T-helper 9 cell (primary cell): ENCODE measurements at regions not wholly inside any gene's neighbourhood (a gene's known extent, or its start where the extent isn't known, plus 50 kb on each side); places are given as distances from the start of the nearest gene placed in this dataset.

Source experiments
- DNase-seq: peaks from one replicate; pipeline ENCODE4 v3.0.0-alpha.2; 2020

- DNase-seq: no peak
Observed at GRCh38 chr9:121550041-121550440, 50.4 kb upstream of the GGTA1 start.

GRCh38 chr9:121550569-121551512 lies 51.2 kb upstream of the GGTA1 start:
- peak; percentile 60 for DNase-seq

GRCh38 chr9:121551985-121552753 lies 52.5 kb upstream of the GGTA1 start:
- no peak for DNase-seq

GRCh38 chr9:121556082-121556481 lies 56.4 kb upstream of the GGTA1 start:
- DNase-seq: no peak

GRCh38 chr9:121556580-121556979 lies 56.9 kb upstream of the GGTA1 start:
- DNase-seq: no peak

- no peak for DNase-seq
Observed at GRCh38 chr9:121557581-121558447, 58.2 kb upstream of the GGTA1 start.

- DNase-seq: no peak
Observed at GRCh38 chr9:121558473-121558872, 58.8 kb upstream of the GGTA1 start.

- DNase-seq: no peak
Observed at GRCh38 chr9:121559183-121559582, 59.5 kb upstream of the GGTA1 start.

GRCh38 chr9:121560921-121561320 lies 61.3 kb upstream of the GGTA1 start:
- DNase-seq: no peak

- no peak for DNase-seq
Observed at GRCh38 chr9:121561385-121562222, 62.0 kb upstream of the GGTA1 start.

- no peak for DNase-seq
Observed at GRCh38 chr9:121562301-121562700, 62.7 kb upstream of the GGTA1 start.

GRCh38 chr9:121563425-121563824 lies 63.8 kb upstream of the GGTA1 start:
- no peak for DNase-seq

- DNase-seq: no peak
Observed at GRCh38 chr9:121563881-121564460, 64.3 kb upstream of the GGTA1 start.

GRCh38 chr9:121564504-121565260 lies 65.0 kb upstream of the GGTA1 start:
- DNase-seq: no peak

- no peak for DNase-seq
Observed at GRCh38 chr9:121566481-121567465, 67.1 kb upstream of the GGTA1 start.

- DNase-seq: no peak
Observed at GRCh38 chr9:121567500-121568342, 68.1 kb upstream of the GGTA1 start.

GRCh38 chr9:121568343-121569265 lies 69.0 kb upstream of the GGTA1 start:
- no peak for DNase-seq
